IMR-90 (cell line): ENCODE measurements at regions not wholly inside any gene's neighbourhood (a gene's known extent, or its start where the extent isn't known, plus 50 kb on each side); places are given as distances from the start of the nearest gene placed in this dataset.

Experiments
- ATAC-seq: fragments of 200-7000 bp; cut with Tn5 transposase; 2 replicates; pipeline ENCODE4 v1.9.1; 2020; ENCODE audit warnings: low read depth, mild to moderate bottlenecking, moderate library complexity
- BruUV-seq: library from RNA; stranded (reverse); fragments of 400-500 nt; replicated peaks from 2 replicates; lab custom pipeline; 2021; lab: Mats Ljungman, UMichigan
- CTCF ChIA-PET: fragments of 300-600 bp; formaldehyde crosslinking; extraction: SDS; loops from one replicate; lab custom pipeline; 2021; ENCODE audit warnings: antibody characterized with exemption; lab: Yijun Ruan, JAX
- POLR2A ChIA-PET: fragments of 300-600 bp; sonication (Branson Sonifier 250); formaldehyde crosslinking; loops from one replicate; lab custom pipeline; 2022; ENCODE audit warnings: antibody characterized with exemption; ENCODE audit not compliant: unreplicated experiment; lab: Charles Lee
- DNase-seq: peaks from one replicate; pipeline ENCODE4 v3.0.0; 2013
- H2AFZ ChIP-seq: replicated peaks from 2 replicates; pipeline ENCODE3; 2013; ENCODE audit warnings: low read length, mild to moderate bottlenecking; ENCODE audit not compliant: poor library complexity
- H2AK5ac ChIP-seq: 2 replicates; pipeline ENCODE4 v1.6.1; 2013; ENCODE audit warnings: low read depth, low read length, inconsistent platforms
- H2AK9ac ChIP-seq: replicated peaks from 2 replicates; pipeline ENCODE3; 2013; ENCODE audit warnings: mild to moderate bottlenecking, low read depth, low read length, moderate library complexity; ENCODE audit not compliant: poor library complexity
- H2BK120ac ChIP-seq: 2 replicates; pipeline ENCODE4 v1.6.1; 2013; ENCODE audit warnings: low read depth, low read length, inconsistent platforms
- H2BK15ac ChIP-seq: 3 replicates; pipeline ENCODE4 v1.6.1; 2013; ENCODE audit warnings: low read depth, low read length, inconsistent platforms
- H2BK20ac ChIP-seq: 2 replicates; pipeline ENCODE4 v1.6.1; 2013; ENCODE audit warnings: low read depth, mild to moderate bottlenecking, inconsistent platforms, low read length, moderate library complexity
- H2BK5ac ChIP-seq: 2 replicates; pipeline ENCODE4 v1.6.1; 2013; ENCODE audit warnings: mild to moderate bottlenecking, low read depth, low read length, inconsistent platforms; ENCODE audit not compliant: poor library complexity, severe bottlenecking
- H3K14ac ChIP-seq: replicated peaks from 2 replicates; pipeline ENCODE4 v1.6.1; 2013; ENCODE audit warnings: low read depth, low read length, inconsistent platforms
- H3K18ac ChIP-seq: 2 replicates; pipeline ENCODE4 v1.6.1; 2013; ENCODE audit warnings: low read depth, low read length, control low read depth
- H3K23ac ChIP-seq: 2 replicates; pipeline ENCODE4 v1.6.1; 2013; ENCODE audit warnings: low read depth, low read length, inconsistent platforms
- H3K27ac ChIP-seq: 2 replicates; pipeline ENCODE4 v1.5.1; 2013; ENCODE audit warnings: mild to moderate bottlenecking, control low read depth, low read length; ENCODE audit not compliant: insufficient read depth
- H3K27me3 ChIP-seq: 2 replicates; pipeline ENCODE4 v1.6.1; 2013; ENCODE audit warnings: low read length; ENCODE audit not compliant: control insufficient read depth, insufficient read depth
- H3K36me3 ChIP-seq: 2 replicates; pipeline ENCODE4 v1.6.1; 2013; ENCODE audit warnings: low read length, mixed read lengths; ENCODE audit not compliant: control insufficient read depth, insufficient read depth
- H3K4ac ChIP-seq: 2 replicates; pipeline ENCODE4 v1.6.1; 2013; ENCODE audit warnings: low read depth, low read length, inconsistent platforms
- H3K4me1 ChIP-seq: 2 replicates; pipeline ENCODE4 v1.6.1; 2013; ENCODE audit warnings: low read length, mixed read lengths; ENCODE audit not compliant: control insufficient read depth, insufficient read depth
- H3K4me2 ChIP-seq: 2 replicates; pipeline ENCODE4 v1.6.1; 2013; ENCODE audit warnings: low read depth, mild to moderate bottlenecking, control low read depth, low read length, moderate library complexity
- H3K4me3 ChIP-seq: 2 replicates; pipeline ENCODE4 v1.5.1; 2013; ENCODE audit warnings: low read depth, mild to moderate bottlenecking, control low read depth, low read length, moderate library complexity; ENCODE audit not compliant: insufficient read depth
- H3K56ac ChIP-seq: 2 replicates; pipeline ENCODE4 v1.6.1; 2013; ENCODE audit warnings: low read length, inconsistent platforms; ENCODE audit not compliant: insufficient read depth; ENCODE audit errors: extremely low read depth
- H3K79me1 ChIP-seq, 2 experiments: 2 replicates each; pipeline ENCODE4 v1.6.1; 2013; ENCODE audit warnings: low read length in 2 of 2, inconsistent platforms in 1 of 2, low read depth in 1 of 2
- H3K9ac ChIP-seq: 2 replicates; pipeline ENCODE4 v1.6.1; 2013; ENCODE audit warnings: low read depth, low read length, control low read depth
- H3K9me1 ChIP-seq: 2 replicates; pipeline ENCODE4 v1.6.1; 2013; ENCODE audit warnings: low read length, inconsistent platforms; ENCODE audit not compliant: insufficient read depth
- H3K9me3 ChIP-seq: 2 replicates; pipeline ENCODE4 v1.6.1; 2013; ENCODE audit warnings: low read length; ENCODE audit not compliant: control insufficient read depth, insufficient read depth
- H4K20me1 ChIP-seq: 2 replicates; pipeline ENCODE4 v1.6.1; 2013; ENCODE audit warnings: low read length, inconsistent platforms; ENCODE audit not compliant: insufficient read depth
- H4K5ac ChIP-seq: 2 replicates; pipeline ENCODE4 v1.6.1; 2013; ENCODE audit warnings: mild to moderate bottlenecking, low read depth, low read length, control low read depth
- H4K8ac ChIP-seq, 2 experiments: 2 replicates each; pipeline ENCODE4 v1.6.1; 2013; ENCODE audit warnings: low read depth in 2 of 2, low read length in 2 of 2, control low read depth in 1 of 2, inconsistent platforms in 1 of 2
- H4K91ac ChIP-seq: 2 replicates; pipeline ENCODE4 v1.6.1; 2013; ENCODE audit warnings: low read depth, low read length, inconsistent platforms; ENCODE audit not compliant: insufficient read depth
- CHD1 ChIP-seq: IDR thresholded peaks from 2 replicates; pipeline ENCODE4 v1.6.1; 2012; ENCODE audit warnings: low read depth, low read length, improper control_type of control experiment
- MAFK ChIP-seq: IDR thresholded peaks from 2 replicates; pipeline ENCODE4 v1.6.1; 2012; ENCODE audit warnings: low read depth, low read length, improper control_type of control experiment
- POLR2A ChIP-seq: IDR thresholded peaks from 2 replicates; pipeline ENCODE4 v1.6.1; 2012; ENCODE audit warnings: mild to moderate bottlenecking, low read depth, low read length
- RAD21 ChIP-seq: IDR thresholded peaks from 2 replicates; pipeline ENCODE4 v1.6.1; 2012; ENCODE audit warnings: low read length, improper control_type of control experiment
- RCOR1 ChIP-seq: IDR thresholded peaks from 2 replicates; pipeline ENCODE4 v1.6.1; 2012; ENCODE audit warnings: mild to moderate bottlenecking, low read length, improper control_type of control experiment; ENCODE audit not compliant: insufficient replicate concordance
- RFX5 ChIP-seq: IDR thresholded peaks from 2 replicates; pipeline ENCODE4 v1.8.0; 2012; ENCODE audit warnings: low read depth, mild to moderate bottlenecking, low read length, moderate library complexity
- SMC3 ChIP-seq: fragments of 150-350 bp; IDR thresholded peaks from 2 replicates; pipeline ENCODE4 v1.6.1; 2016; ENCODE audit warnings: low read depth, mild to moderate bottlenecking, antibody characterized with exemption, low read length, moderate library complexity
- dilution Hi-C: fragments of 300-500 bp; cut with HindIII; formaldehyde crosslinking; loops from one replicate; pipeline ENCODE4 v1.14.3; 2018; ENCODE audit warnings: low sequenced_read_pairs; ENCODE audit not compliant: unreplicated experiment
- in situ Hi-C: fragments of 300-500 bp; cut with MboI; formaldehyde crosslinking; loops from 3 replicates; pipeline ENCODE4 v1.14.3; 2019; ENCODE audit warnings: low sequenced_read_pairs, inconsistent platforms, mixed read lengths
- intact Hi-C: fragments of 100-400 bp; cut with micrococcal nuclease; formaldehyde crosslinking; loops from 2 replicates; pipeline ENCODE4 v1.10.0; 2022
- TF ChIP-seq, protein P1 (sequence below): fragments of 150-350 bp; IDR thresholded peaks from 2 replicates; pipeline ENCODE4 v1.6.1; 2016; ENCODE audit warnings: low read depth, mild to moderate bottlenecking, low read length, moderate library complexity, borderline replicate concordance

DNA sequence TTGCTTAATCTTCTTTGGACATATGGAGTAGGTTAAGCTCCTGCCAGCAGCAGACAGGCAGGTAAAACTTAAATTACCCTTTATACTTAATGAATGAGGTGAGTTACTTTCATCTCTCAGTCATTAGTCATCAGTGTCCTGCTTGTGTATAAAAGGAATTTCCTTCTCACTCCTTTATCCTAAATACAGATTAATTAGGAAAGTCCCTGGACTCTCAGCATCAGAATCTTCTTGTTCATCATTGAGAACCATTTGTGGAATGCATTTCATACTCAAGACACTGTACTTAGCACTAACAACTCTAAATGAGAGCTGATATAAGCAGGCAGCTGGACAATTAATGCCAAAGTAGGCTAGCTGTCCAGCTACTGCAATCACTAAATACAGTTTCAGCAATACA is 630.4 kb downstream of the METTL15 start:
- Histone ChIP-seq H2BK120ac (peak overlapping the region; percentile 83), H3K18ac (peak overlapping the region; percentile 87; the same call in 1 of the 2 replicates), H4K8ac (peak overlapping the region; percentile 75 to 85), H3K79me1 (no peaks in the 10 kb centered on the region), H3K27me3 (no peaks in the 10 kb centered on the region), H2BK15ac (peak overlapping the region; percentile 5; the same call in 1 of the 3 replicates), H3K36me3 (no peaks in the 10 kb centered on the region), H3K56ac (no peak overlapping the region; the same call in 1 of the 2 replicates), H3K9ac (no peak overlapping the region; the same call in 1 of the 2 replicates), H3K4me3 (no peak overlapping the region), H2AFZ (no peak overlapping the region), H4K5ac (peak overlapping the region; percentile 88; the same call in 1 of the 2 replicates), H2BK5ac (peak overlapping the region; percentile 67), H3K9me3 (no peaks in the 10 kb centered on the region), H3K27ac (peak overlapping the region; percentile 50), H2AK5ac (peak overlapping the region; percentile 42), H4K91ac (peak overlapping the region; percentile 72), H3K23ac (no peak overlapping the region), H3K14ac (0 out of 2 replicates have a peak overlapping the region, but pooled peaks have one; percentile 30), H3K4me2 (peak overlapping the region; percentile 26; the same call in 1 of the 2 replicates), H3K4ac (peak overlapping the region; percentile 44), H3K4me1 (peaks cover 11% of the 10 kb centered on the region), H2BK20ac (peak overlapping the region; percentile 64), H3K9me1 (no peaks in the 10 kb centered on the region; the same call in 1 of the 2 replicates), H2AK9ac (no peak overlapping the region), H4K20me1 (no peaks in the 10 kb centered on the region)
- ChIA-PET POLR2A (no interaction called here), CTCF (interaction anchor here (0.8 kb wide), 1 partner anchor 18 kb away, joined by 3 read pairs; no protein-coding TSS in a partner anchor)
- in situ Hi-C loops (no loop called here), intact Hi-C loops (no loop called here), dilution Hi-C loops (no loop called here)
- DNase-seq (peak; percentile 34), ATAC-seq (peak; percentile 25; the same call in 1 of the 2 replicates)
- no TSS peak for BruUV-seq
- TF ChIP-seq POLR2A (no peak), SMC3 (no peak), CHD1 (no peak), RFX5 (no peak), RCOR1 (no peak), RAD21 (no peak), MAFK (no peak)
- TF ChIP-seq, protein P1, sequence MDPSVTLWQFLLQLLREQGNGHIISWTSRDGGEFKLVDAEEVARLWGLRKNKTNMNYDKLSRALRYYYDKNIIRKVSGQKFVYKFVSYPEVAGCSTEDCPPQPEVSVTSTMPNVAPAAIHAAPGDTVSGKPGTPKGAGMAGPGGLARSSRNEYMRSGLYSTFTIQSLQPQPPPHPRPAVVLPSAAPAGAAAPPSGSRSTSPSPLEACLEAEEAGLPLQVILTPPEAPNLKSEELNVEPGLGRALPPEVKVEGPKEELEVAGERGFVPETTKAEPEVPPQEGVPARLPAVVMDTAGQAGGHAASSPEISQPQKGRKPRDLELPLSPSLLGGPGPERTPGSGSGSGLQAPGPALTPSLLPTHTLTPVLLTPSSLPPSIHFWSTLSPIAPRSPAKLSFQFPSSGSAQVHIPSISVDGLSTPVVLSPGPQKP: no peak
